GM18511 (cell line): ENCODE measurements at regions not wholly inside any gene's neighbourhood (a gene's known extent, or its start where the extent isn't known, plus 50 kb on each side); places are given as distances from the start of the nearest gene placed in this dataset.

Experiments used
- ATAC-seq: cut with Tn5 transposase; IDR thresholded peaks from one replicate; pipeline ENCODE4 v1.9.1; 2021; ENCODE audit warnings: mild to moderate bottlenecking, moderate library complexity; ENCODE audit not compliant: unreplicated experiment

DNA sequence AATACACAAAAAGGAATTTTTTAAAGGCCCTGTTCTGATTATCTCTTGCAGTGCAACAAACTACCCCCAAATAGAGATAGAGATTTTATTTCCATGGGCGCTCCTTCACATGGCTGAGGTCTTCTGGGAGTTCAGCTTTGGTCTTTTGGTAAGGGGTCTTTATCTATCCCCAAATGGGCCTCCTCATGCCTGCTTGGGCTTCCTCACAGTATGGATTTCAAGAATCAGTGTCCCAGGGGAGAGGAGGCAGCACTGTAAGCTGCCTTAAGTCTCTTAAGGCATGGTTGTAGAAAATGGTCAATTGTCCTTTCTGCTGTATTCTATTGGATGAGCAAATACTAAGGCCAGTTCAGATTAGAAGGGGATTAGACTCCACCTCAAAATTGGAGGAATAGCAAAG, 966.2 kb downstream of the TYW1 start:
- no peak for ATAC-seq

DNA sequence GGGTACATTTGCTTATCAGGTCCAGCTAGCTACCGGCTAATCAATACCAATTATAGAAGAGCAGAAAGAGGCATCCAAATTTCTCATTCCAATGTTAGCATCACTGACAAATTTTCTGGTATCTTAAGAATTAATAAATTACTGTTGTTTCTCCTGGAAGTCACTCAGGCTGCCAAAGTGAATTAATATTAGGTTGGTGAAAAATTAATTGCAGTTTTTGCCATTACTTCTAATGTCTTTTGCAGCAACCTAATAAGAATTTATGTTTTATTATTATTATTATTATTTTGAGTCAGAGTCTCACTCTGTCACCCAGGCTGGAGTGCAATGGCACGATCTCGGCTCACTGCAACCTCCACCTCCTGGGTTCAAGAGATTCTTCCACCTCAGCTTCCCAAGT, 979.9 kb downstream of the TYW1 start:
- ATAC-seq = no peak

DNA sequence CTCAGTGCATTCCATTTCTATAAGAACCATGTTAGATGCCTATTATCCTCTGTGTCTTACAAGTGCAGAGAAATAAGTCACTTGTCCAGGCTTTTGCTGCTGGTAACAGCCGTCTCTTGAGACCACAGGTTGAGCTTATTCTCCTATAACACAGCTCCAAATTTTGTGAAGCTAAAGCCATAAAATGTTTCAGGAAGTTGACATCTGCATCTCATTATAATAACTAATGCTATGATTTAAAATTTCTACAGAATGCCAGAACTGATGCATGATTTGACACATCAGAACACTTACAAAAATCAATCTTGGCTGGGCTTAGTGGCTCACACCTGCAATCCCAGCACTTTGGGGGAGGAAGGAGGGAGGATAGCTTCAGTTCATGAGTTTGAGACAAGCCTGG, 986.9 kb downstream of the TYW1 start:
- no peak for ATAC-seq

DNA sequence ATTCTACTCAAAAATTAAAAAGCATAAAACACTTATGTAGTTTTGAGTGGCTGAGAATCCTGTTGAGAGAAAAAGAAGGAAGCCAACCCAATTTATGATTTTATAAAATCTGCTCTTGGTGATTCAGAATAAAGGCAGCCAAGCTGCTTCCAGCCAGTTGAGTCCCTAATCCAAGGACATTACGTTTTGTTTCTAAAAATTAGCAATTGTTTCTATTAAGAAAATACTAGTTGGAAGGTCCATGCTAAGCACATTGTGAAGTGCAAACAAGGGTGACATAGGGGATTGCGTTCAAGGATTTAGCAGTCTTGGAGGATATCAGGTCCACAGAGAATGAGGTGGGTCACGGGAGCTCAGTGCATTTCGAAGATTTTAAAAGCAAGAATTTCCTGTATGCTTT, 987.7 kb downstream of the TYW1 start:
- ATAC-seq = no peak

DNA sequence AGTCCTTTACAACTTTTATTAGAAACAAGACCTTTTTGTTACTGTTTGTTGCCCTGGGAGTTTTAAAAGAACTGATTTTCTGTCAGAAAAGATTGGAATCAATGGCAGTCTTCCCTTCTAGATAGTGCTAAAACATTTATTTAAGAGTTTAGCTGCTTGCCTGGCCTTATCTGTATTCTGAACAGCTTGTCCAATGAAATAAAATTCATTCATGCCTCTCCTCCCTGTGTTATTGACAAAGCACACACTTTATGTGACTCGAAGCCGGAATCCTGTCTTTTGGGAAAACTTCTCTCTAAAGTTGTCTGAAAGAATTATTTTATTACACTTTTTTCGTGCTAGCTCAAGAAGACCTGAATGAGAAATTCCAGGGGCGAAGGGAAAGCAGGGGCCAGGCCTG, 992.5 kb downstream of the TYW1 start:
- ATAC-seq = no peak

DNA sequence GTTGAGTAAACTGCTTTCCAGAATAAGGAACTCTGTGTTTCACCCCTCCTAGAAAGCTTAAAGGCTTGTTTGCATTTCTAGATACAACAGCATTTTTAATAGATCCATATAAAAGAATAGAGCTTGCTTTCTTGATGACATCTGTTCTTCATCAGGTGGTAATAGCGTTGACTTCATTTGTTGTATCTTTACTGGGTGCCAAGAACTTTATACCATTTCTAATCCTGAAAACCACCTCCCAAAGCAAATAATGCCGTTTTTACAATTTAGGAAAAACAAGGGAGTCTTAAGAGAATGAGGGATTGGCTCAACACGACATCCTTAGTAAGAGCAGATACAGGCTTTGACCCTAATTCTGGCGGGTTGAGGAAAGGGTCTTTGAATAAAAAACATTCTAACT, 993.4 kb downstream of the TYW1 start:
- no peak for ATAC-seq

DNA sequence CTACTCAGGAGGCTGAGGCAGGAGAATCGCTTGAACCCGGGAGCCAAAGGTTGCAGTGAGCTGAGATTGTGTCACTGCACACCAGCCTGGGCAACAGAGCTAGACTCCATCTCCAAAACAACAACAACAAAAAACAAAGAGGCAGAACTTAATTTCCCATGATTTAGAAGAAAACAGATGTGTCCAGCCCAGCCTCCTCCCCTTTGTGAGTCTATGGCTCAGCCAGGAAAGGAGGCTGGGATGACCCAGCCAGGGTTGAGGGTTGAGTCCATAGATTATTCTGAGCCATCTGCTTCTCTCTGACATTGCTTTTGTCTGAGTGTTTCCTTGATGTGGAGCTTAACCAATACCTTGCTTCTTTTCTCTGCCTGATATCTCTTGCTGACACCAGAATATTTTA, 994.1 kb downstream of the TYW1 start:
- no peak for ATAC-seq

DNA sequence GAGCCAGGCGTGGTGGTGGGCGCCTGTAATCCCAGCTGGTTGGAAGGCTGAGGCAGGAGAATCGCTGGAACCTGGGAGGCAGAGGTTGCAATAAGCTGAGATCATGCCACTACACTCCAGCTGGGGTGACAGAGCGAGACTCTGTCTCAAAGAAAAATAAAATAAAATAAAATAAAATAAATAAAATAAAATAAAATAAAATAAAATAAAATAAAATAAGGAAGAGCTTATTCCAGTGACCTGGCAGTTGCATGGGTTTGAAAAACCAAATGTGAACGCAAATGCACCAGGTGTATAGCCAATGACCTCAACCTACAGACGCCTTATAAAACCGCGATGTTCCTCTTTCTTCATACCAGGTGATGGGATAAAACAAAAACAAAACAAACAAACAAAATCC, 995.7 kb downstream of the TYW1 start:
- ATAC-seq = no peak

DNA sequence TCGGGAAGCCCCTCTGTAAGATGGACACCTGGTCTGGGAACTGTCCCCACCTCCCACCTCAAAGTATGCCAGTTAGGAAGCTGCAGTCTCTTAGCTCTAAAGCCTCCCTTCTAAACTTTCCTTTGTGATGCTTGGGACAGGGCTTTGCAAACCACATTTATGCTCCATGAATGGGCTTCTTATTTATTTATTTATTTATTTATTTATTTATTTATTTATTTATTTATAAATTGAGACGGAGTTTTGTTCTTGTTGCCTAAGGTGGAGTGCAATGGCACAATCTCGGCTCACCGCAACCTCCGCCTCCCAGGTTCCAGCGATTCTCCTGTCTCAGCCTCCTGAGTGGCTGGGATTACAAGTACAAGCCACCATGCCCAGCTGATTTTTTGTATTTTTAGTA, 1009.4 kb downstream of the TYW1 start:
- no peak for ATAC-seq

DNA sequence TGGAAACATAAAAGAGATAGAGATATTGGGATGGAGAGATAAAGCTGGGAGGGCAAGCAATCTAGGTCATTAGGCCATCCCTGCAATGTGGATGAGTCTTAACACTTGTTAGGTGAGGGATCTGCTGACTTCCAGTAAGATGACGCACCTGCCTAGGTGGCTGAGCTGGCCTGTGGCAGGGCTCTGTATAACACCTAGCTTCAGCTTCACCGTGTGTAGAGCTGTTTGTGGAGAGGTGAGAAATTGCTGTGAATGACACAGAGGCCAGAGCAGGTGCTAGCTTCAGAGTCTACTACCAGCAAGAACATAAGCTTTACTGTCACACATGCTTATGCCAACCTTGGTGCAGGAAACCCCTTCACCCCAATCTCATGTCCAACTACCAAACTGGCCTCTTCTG, 1010.0 kb downstream of the TYW1 start:
- ATAC-seq = no peak

DNA sequence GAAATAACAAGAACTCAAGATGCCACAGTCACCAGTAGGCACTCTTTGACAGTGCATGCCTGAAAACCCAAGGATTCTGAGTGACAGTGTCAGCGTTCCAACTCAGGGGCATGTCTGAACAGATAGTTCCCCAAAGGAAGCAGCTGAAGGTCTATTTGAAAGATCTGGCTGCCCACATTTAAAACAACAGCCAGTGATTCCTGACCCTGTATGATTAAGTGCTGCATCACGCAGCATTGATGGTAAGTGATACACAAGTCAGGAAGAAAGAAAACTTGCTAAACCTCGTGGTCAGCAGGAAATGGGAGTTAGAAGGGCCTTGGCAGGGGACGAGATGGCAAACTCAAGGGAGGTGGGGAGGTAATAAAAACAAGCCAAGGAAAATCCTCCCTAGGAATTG, 1013.1 kb downstream of the TYW1 start:
- no peak for ATAC-seq

DNA sequence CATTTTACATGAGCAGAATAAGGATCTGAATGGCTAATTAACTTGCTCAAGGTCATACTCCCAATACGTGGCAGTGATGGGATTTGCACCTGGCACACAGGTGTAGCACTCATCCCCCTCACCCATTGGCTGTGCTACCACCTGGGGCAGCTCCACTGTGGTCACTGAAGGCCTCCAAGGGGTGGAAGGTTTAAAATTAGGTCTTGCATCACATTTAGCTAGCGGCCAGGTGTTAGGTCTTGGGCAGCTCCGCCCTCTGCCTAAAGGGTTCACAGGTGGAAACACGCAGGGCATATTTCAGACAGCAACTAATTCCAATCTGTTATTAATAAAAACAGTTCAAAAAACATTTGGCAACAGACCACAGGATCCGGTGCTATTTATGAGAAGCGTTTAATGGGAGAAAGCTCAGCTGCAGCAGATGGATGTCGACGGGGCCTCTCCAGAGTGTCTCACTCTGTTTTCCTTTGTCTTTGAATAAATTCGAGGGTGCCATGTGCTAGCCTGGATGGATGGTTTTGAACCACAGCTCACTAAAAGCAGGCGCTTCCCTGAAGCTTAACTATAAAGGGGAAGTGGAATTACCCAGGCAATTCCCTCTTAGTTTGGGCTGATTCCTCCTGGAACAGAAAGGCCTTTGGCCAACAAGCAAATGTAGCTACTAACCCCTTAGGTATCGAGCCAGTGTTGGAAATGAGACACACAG, 1017.6 kb downstream of the TYW1 start:
- ATAC-seq = no peak

DNA sequence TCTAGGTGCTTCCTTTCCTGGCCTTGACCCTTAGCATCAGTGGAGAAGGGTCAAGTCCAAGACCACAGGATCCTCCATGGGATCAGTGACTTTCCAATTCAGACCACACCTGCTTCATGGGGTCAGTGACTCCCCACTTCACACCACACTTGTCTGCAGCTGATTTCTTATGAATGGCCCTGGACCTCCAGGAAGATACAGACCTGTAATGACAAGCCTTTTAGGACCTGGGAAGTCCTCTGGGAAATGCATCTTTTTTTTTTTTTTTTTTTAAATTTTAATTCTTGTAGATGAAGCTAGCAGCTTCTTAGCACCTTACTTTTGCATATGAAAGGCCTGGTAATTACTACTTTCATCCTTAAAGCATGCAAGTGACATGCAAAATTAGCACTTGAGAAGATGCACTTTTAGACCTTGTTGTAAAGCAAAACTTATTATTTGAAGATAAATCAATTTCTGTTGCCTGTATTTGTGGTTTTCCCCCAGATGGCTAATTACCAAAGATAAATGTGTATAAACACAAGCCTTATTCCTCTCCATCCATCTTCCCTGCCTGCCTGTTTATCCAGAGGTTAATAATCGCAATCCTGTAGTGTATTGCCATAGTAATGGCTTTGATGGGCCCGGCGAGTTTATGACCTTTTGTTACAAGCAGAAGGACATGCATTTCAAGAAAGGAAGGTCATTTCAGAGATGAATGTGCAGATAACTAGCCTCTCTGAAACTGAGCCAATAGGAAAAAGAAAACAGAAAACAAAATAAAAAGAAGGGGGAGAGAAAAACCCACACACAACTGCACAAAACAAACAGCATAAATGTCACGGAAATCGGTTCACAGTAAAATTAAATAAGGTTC, 1018.7 kb downstream of the TYW1 start:
- no peak for ATAC-seq

DNA sequence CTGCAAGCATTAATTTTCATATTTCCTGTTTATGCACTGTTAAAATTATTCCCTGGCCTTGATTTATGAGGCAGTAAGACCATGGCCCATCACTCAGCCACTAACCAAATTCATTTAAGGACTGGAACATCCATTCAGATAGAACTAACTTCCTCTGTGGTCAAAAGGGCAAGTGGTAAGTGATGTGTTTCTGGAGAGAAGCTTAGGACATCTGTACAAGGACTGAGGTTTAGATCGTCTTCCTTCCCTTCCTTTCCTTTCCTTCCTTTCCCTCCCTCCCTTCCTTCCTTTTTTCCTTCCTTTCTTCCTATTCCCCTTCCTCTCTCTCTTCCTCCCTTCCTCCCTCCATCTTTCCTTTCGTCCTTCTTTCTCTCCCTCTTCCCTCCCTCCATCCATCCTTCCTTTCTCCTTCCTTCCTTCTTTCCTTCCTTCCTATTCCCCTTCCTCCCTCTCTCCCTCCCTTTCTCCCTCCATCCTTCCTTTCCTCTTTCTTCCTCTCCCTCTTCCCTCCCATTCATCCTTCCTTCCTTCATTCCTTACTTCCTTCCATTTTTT, 1019.4 kb downstream of the TYW1 start:
- no peak for ATAC-seq

DNA sequence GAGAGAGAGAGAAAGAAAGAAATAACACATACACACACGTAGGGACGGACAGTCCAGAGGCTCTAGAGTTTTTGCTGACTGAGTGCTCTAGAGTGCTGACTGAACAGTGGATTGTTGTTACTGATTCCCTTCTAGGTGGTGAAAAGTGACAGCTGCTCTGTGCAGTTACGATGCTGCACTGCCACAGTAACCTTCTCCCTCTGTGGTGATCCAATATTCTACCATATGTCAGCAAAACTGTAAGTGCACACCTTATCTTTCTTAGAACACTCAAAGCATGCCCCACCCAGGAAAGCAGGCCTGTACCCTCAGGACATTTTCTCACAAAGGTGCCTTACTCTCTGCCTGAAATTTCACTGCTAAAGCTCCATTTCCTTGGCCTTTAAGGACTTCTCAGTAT, 1023.5 kb downstream of the TYW1 start:
- ATAC-seq = no peak

DNA sequence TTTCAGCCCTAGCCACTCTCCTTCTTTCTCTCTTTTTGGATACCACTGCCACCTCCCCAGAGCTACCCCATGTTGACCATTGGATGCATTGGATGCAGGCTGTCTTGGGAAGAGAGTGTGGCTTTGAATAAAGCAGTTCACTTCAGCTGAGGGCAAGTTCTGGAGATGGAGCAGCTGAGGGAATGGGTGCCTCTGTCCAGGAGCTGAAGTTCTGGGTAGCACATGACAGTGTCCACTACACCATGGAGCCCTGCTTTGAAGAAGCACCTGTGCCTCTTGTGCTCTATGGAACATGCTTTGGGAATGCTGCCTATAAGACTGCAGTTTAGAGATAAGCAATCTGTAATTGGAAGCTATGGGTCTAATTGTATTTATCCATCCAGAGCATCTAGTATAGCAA, 1028.7 kb downstream of the TYW1 start:
- ATAC-seq = no peak

DNA sequence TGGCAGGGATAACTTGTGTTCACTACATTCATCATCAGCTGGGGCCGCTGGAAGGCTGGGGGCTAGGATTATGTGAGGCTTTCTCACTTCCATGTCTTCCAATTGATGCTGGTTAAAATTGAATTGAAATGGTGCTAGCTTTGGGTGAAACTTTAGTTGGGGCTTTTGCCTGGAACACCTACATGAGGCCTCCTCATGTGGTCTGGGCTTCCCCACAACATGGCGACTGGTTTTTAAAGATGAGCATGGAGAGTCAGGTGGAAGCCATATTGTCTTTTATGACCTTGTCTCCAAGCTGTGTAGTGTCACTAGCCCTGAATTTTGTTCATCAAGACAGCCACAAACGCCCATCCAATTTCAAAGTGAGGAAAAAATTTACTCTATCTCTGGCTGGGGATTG, 1033.9 kb downstream of the TYW1 start:
- no peak for ATAC-seq

DNA sequence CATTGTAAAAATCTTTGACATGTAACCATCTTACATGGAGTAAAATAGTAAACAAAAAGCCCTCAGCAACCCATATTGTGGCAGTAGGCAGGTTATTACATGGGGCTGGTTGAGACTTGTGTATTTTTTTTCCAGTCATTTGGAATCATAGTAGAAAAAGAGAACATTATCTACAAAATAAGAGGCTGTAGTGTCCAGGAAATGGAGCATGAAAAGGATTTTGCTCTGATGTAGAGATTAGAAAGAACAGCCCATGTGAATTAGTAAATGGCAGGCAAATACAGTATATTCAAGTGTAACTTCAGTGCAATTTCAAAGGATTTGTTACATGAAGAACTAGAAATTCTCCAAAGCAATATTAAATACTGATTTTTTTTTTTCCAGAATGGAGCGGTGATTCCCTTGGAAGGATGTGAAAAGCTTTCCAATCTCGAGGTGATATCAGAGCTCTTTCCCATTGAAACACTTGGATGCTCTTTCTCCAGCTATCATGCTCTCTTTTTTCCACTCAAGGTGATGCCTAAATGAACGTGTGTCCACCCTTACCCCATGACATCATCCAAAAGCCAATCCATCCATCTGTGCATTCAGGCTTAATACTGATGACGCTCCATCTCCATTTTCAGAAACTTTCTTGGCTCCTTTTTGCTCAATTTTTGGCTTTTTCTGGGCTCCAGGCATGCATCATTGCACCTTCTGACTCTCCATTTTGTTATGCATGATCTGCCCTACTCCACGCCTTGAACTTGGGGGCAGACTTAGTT, 1034.7 kb downstream of the TYW1 start:
- no peak for ATAC-seq

DNA sequence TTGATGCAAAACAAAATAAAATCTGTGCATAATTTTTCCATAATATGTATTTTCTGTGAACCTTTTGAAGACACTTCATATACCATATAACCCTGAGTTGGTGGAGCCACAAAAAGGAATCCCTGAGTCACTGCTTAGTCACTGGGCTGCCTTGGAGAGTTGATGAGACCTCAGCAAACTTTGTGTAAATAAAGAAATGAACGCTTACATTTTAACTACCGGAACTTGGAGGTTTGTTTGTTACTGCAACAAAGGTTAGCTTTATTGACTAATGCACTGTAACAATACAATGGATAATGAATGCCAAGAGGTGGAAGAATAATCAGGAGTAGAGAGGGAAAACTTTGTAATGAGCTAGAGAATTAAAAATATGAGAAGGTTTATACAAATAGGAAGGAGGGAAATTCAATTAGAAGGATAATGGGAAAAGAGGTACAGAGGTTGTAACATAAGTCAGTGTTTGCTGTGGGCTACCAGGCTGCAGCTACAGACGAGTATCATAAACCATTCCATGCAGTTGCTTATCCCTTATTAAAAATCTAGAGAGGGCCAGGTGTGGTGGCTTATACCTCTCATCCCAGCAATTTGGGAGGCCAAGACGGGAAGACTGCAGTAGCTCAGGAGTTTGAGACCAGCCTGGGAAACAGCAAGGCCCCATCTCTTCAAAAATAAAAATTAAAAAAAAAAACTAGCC, 1042.1 kb downstream of the TYW1 start:
- ATAC-seq = no peak

DNA sequence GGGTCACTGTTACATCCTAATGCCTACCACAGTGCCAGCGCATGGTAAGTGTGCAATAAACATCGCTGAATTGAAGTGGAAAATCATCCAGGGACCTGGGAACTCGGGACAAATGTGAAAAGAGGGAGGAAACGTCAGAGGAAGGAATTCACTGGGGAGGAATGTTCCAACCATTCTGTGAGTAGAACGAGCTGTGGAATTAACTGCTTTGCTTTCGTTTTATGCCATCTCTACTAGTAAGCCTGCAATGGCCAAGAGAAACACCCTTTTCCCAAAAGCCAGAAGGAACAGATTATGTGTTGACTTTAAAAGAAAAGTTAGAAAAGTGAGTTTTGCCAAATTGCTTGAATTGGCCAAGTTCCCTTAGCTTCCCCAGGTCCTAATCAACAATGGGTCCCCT, 1044.9 kb downstream of the TYW1 start:
- ATAC-seq = no peak

DNA sequence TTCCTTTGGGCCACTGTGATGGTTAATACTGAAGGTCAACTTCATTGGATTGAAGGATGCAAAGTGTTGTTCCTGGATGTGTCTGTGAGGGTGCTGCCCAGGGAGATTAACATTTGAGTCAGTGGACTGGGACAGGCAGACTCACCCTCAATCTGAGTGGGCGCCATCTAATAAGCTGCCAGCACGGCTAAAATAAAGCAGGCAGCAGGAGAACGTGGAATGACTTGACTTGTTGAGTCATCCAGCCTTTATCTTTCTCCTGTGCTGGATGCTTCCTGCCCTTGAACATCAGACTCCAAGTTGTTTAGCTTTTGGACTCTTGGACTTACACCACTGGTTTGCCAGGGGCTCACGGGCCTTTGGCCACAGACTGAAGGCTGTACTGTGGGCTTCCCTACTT, 1046.9 kb downstream of the TYW1 start:
- ATAC-seq = no peak
